Body of pancreas (tissue), 4 donors: ENCODE measurements at regions not wholly inside any gene's neighbourhood (a gene's known extent, or its start where the extent isn't known, plus 50 kb on each side); places are given as distances from the start of the nearest gene placed in this dataset.

Experiments
- CTCF ChIP-seq, 7 experiments: fragments of 450-650 bp in 4 of 7; fragments of 200-600 bp in 3 of 7; sonication (generic) in 3 of 7; IDR thresholded peaks; one replicate each; pipeline ENCODE4 v1.5.1; 2016 to 2019; ENCODE audit warnings: antibody characterized with exemption in 7 of 7
- POLR2A ChIP-seq, 3 donors: fragments of 450-650 bp; IDR thresholded peaks; one replicate each; pipeline ENCODE4 v1.6.1; 2016; ENCODE audit warnings: antibody characterized with exemption in 3 of 3, mild to moderate bottlenecking in 2 of 3

DNA sequence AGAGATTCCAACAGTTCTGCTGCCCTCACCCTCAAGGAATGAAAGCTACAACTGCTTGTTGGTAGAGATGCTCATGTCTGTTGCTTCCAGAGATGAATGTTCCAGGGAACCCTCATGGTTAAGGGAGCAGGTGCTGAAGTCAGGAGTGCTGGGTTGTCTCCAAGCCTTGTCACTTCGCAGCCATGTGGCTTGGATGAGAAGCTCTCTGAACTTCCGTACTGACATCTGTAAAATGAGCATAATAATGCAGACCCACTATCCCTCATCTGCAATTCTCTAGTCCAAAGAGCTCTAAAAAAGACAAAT, 133.3 kb upstream of the ADRA1B start:
- no peak for TF ChIP-seq CTCF (IDR thresholded peaks at IDR 0.05)
- no peak for TF ChIP-seq POLR2A (IDR thresholded peaks at IDR 0.05)
